H1 (cell line): ENCODE measurements at regions not wholly inside any gene's neighbourhood (a gene's known extent, or its start where the extent isn't known, plus 50 kb on each side); places are given as distances from the start of the nearest gene placed in this dataset.

Source experiments
- CREB1 ChIP-seq: IDR thresholded peaks from 2 replicates; pipeline ENCODE4 v1.6.1; 2012; ENCODE audit warnings: inconsistent platforms

DNA sequence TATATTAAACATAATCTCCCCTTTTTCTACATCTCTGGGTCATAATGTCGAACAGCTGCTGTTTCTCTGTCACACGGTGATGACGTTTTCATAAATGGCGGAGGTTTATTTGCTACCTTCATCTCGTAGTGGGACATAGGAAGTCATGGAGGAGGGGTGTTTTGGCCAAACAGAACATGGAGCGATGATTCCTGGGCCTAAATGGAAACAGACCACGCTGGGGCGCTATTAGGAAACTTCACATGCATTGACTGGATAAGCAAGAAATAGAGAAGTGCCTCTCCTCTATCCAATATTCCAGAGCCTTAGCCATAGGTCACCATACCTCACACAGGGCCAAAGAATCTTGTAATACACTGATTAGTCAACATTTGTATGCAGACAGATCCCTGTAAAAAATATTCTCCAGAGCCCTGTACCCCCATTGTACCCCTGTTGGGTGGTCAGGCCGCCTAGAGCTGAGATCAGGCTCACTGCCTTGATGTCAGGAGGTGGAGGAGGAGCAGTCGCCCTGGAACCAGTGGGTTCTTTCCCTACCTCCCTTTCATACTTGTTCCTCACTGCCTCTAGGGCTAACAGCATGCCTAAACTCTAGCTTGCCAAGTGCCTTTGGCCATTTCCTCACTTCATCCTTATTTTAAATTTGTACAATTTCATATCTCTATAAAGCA lies 77.8 kb upstream of the SPIN1 start (continued):
- peak; percentile 90 for TF ChIP-seq CREB1
